ENCODE measurements at regions not wholly inside any gene's neighbourhood (a gene's known extent, or its start where the extent isn't known, plus 50 kb on each side); places are given as distances from the start of the nearest gene placed in this dataset.

DNA sequence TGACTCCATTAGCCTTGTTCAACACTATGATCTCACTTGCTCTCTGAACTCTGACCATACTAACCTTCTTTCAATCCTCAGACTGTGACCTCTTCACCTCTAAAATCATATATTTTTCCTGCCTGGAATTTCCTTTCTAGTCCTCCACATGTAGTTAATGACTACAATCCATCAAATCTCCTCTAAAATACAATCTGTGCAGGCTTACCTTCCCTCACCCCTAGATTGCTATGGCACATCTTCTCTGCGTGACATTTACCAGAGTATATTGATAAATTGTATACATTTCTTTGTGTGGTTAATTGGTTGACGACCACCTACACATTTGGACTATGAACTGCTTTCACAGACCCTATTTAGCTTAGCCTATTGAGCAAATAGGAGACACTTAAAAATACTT is 1330.2 kb upstream of the TENM4 start:
- no peak overlapping the region for H3K27ac Mint-ChIP-seq
- H3K9me3 Mint-ChIP-seq = peaks cover 6% of the 10 kb centered on the region
- no peaks in the 10 kb centered on the region for H3K27me3 Mint-ChIP-seq
- DNase-seq (no peak), ATAC-seq (no peak)
- ChIA-PET POLR2A (no interaction called here), CTCF (no interaction called here)
- H3K4me1 Mint-ChIP-seq (ENCODE audit: low read depth) = no peaks in the 10 kb centered on the region
- no peak overlapping the region for H3K4me3 Mint-ChIP-seq
- intact Hi-C loops (cut with micrococcal nuclease) = no loop called here
- no peak for TF ChIP-seq CTCF (IDR thresholded peaks at IDR 0.05)
- H3K36me3 Mint-ChIP-seq (ENCODE audit: low read depth) = no peaks in the 10 kb centered on the region

DNA sequence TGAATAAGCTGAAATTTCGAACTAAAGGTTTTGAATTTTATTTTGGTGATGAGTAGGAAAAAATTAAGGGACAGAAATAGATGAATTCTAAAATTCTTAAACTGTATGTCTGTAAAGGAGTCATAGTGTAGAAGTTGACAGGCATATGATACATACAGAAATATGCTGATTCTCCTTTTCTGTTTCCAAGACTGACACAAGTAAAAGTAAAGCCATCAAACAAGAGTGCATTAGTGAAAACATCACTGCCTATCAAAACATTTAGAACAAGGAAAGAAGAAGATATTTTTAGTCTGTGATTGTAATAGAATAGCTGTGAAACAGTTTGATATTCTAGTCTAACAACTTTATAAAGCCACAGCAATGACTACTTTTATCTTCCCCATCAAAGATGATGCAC is 1318.0 kb upstream of the TENM4 start:
- ChIA-PET POLR2A (no interaction called here), CTCF (no interaction called here)
- Mint-ChIP-seq H3K9me3 (peaks cover 5% of the 10 kb centered on the region), H3K4me1 (ENCODE audit: low read depth) (no peaks in the 10 kb centered on the region), H3K27ac (no peak overlapping the region), H3K27me3 (no peaks in the 10 kb centered on the region), H3K4me3 (no peak overlapping the region), H3K36me3 (ENCODE audit: low read depth) (no peaks in the 10 kb centered on the region)
- intact Hi-C loops (cut with micrococcal nuclease) = no loop called here
- ATAC-seq (no peak), DNase-seq (no peak)
- no peak for TF ChIP-seq CTCF (IDR thresholded peaks at IDR 0.05)

GRCh38 chr11:80748207-80748925 is 1307.5 kb upstream of the TENM4 start:
- CTCF ChIA-PET = no interaction called here

GRCh38 chr11:80746300-80746699 is 1305.5 kb upstream of the TENM4 start:
- intact Hi-C loops (cut with micrococcal nuclease) = no loop called here
- Mint-ChIP-seq H3K27me3 (no peaks in the 10 kb centered on the region), H3K9me3 (peaks cover 3% of the 10 kb centered on the region), H3K27ac (no peak overlapping the region), H3K4me3 (no peak overlapping the region), H3K36me3 (ENCODE audit: low read depth) (no peaks in the 10 kb centered on the region), H3K4me1 (ENCODE audit: low read depth) (no peaks in the 10 kb centered on the region)
- POLR2A ChIA-PET = no interaction called here
- DNase-seq (no peak), ATAC-seq (no peak)
- TF ChIP-seq CTCF (IDR thresholded peaks at IDR 0.05) = no peak
- CTCF ChIA-PET = no interaction called here

More at GRCh38 chr11:80748207-80748925, 1307.5 kb upstream of the TENM4 start:
- Mint-ChIP-seq H3K4me3 (no peak overlapping the region), H3K4me1 (ENCODE audit: low read depth) (no peaks in the 10 kb centered on the region), H3K27me3 (no peaks in the 10 kb centered on the region), H3K27ac (no peak overlapping the region), H3K36me3 (ENCODE audit: low read depth) (no peaks in the 10 kb centered on the region), H3K9me3 (peaks cover 3% of the 10 kb centered on the region)
- no peak for DNase-seq
- no peak for ATAC-seq
- no peak for TF ChIP-seq CTCF (IDR thresholded peaks at IDR 0.05)
- POLR2A ChIA-PET = no interaction called here
- intact Hi-C loops (cut with micrococcal nuclease) = no loop called here

DNA sequence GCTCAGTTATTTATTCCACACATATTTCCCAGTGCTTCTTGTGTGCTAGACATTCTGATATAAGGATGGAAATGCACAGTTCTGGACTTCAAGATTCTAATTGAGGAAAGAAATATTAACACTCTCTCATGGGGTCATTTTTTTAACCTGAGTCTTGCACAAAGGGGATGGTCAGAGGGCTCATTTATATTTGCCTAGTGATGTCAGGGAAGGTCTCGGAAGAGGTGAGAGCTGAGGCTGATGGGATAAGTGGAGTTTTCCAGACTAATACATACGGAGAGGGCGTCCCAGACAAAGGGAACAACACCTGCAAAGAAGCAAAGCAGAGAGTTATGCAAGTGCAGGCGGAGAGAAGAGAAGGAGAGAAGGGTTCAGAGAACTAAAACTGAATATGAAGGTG is 1304.6 kb upstream of the TENM4 start:
- Mint-ChIP-seq H3K36me3 (ENCODE audit: low read depth) (no peaks in the 10 kb centered on the region), H3K27me3 (no peaks in the 10 kb centered on the region), H3K9me3 (peaks cover 3% of the 10 kb centered on the region), H3K4me1 (ENCODE audit: low read depth) (no peaks in the 10 kb centered on the region), H3K27ac (no peak overlapping the region), H3K4me3 (no peak overlapping the region)
- CTCF ChIA-PET = no interaction called here
- TF ChIP-seq CTCF (IDR thresholded peaks at IDR 0.05) = no peak
- ATAC-seq = no peak
- intact Hi-C loops (cut with micrococcal nuclease) = no loop called here
- no peak for DNase-seq
- POLR2A ChIA-PET = no interaction called here
